ENCODE measurements at regions not wholly inside any gene's neighbourhood (a gene's known extent, or its start where the extent isn't known, plus 50 kb on each side); places are given as distances from the start of the nearest gene placed in this dataset.

GRCh38 chr12:90122681-90123080 is 414.0 kb upstream of the ATP2B1 start:
- TF ChIP-seq, protein P1, sequence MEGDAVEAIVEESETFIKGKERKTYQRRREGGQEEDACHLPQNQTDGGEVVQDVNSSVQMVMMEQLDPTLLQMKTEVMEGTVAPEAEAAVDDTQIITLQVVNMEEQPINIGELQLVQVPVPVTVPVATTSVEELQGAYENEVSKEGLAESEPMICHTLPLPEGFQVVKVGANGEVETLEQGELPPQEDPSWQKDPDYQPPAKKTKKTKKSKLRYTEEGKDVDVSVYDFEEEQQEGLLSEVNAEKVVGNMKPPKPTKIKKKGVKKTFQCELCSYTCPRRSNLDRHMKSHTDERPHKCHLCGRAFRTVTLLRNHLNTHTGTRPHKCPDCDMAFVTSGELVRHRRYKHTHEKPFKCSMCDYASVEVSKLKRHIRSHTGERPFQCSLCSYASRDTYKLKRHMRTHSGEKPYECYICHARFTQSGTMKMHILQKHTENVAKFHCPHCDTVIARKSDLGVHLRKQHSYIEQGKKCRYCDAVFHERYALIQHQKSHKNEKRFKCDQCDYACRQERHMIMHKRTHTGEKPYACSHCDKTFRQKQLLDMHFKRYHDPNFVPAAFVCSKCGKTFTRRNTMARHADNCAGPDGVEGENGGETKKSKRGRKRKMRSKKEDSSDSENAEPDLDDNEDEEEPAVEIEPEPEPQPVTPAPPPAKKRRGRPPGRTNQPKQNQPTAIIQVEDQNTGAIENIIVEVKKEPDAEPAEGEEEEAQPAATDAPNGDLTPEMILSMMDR (IDR thresholded peaks at IDR 0.05; ENCODE audit: low read depth, low read length), result no peak
- no peak for TF ChIP-seq EZH2phosphoT487 (IDR thresholded peaks at IDR 0.05; ENCODE audit: low read depth)
